ENCODE measurements at regions not wholly inside any gene's neighbourhood (a gene's known extent, or its start where the extent isn't known, plus 50 kb on each side); places are given as distances from the start of the nearest gene placed in this dataset.

DNA sequence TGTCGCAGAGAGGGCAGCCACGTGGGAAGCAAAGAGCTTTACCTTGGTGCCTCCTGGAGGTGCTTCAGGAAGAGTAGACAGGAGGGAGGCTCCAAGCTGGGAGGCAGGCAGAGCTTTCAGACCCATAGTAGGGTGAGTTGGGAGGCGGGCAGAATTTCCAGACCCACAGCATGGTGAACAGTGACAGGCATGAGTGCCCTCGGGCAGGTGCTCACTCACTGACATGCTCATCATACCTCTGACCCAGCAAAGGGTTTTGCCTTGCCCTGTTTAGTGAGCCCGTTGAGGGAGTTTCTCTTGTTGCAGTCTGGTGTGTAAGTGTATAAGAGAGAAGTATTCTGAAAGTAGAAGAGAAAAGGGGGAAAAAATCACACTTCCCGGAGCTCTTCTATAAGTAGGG lies 86.4 kb upstream of the NTM start:
- no peaks in the 10 kb centered on the region for H3K27me3 ChIP-seq (ENCODE audit: control insufficient read depth, insufficient read depth, low read length)
- H3K4me1 ChIP-seq (ENCODE audit: control insufficient read depth, insufficient read depth, low read length): no peaks in the 10 kb centered on the region; the same call in 1 of the 2 replicates
- no peaks in the 10 kb centered on the region; the same call in 1 of the 2 replicates for H3K9me3 ChIP-seq (ENCODE audit: control insufficient read depth, insufficient read depth, low read length)
- H3K36me3 ChIP-seq (ENCODE audit: control insufficient read depth, insufficient read depth, low read length): peaks cover 4% of the 10 kb centered on the region
- no CpG with 5 or more reads among the region's 6 CpGs for WGBS (ENCODE audit: insufficient coverage, insufficient read length)
- DNase-seq (ENCODE audit: low read depth, low spot score): no peak
- no peak overlapping the region for H3K4me3 ChIP-seq (ENCODE audit: low read length)
- no peak overlapping the region for H3K27ac ChIP-seq (ENCODE audit: low read length)

DNA sequence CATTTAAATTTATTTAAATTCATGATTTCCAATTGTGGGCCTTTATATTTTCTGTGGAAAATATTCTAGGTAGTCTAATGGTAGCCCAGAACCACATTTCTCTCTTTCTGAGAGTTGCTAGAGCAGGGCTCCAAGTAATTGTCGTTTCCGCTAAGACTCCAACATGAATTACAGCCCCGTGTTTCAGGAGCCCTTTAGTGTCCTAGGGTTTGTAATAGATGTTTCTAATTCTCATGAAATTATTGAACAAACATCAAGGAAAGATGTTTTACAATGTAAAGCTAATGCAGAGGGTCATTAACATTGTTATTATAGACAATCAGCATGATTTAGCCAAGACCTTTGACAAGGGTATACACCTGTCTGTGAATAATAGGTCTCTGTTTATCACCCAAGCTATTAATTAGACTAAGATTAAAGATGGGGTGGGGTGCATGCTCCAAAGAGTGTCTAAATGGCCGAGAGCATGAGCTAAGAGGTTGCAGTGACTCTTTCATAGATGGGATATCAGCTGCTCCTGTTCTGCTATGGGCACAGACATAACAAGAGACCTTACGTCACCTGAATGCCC lies 81.8 kb upstream of the NTM start:
- Histone ChIP-seq H3K27me3 (ENCODE audit: control insufficient read depth, insufficient read depth, low read length) (no peaks in the 10 kb centered on the region), H3K27ac (ENCODE audit: low read length) (no peak overlapping the region), H3K9me3 (ENCODE audit: control insufficient read depth, insufficient read depth, low read length) (no peaks in the 10 kb centered on the region), H3K36me3 (ENCODE audit: control insufficient read depth, insufficient read depth, low read length) (no peaks in the 10 kb centered on the region), H3K4me1 (ENCODE audit: control insufficient read depth, insufficient read depth, low read length) (peaks cover 5% of the 10 kb centered on the region; the same call in 1 of the 2 replicates), H3K4me3 (ENCODE audit: low read length) (no peak overlapping the region)
- DNase-seq (ENCODE audit: low read depth, low spot score): no peak
- WGBS (ENCODE audit: insufficient coverage, insufficient read length): no CpG with 5 or more reads among the region's 5 CpGs

DNA sequence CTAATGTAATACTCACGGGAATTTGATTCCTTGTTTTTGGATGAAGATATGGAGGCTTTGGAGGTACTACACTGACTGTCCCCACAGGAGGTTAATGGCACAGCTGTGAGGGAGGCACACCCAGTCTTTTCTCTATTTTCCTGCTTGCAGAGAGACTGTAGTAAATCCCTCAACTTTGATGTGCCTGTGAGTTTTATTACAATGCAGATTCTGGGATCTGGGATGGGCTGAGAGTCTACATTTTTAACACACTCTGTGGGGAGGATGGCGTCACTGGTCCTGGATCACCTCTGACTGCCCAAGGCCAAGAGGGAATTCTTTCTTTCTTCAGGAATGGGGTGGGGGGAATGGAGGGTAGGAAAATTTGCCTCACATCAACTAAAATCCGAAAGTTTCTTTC lies 80.2 kb upstream of the NTM start:
- H3K9me3 ChIP-seq (ENCODE audit: control insufficient read depth, insufficient read depth, low read length): no peaks in the 10 kb centered on the region
- H3K36me3 ChIP-seq (ENCODE audit: control insufficient read depth, insufficient read depth, low read length): no peaks in the 10 kb centered on the region
- peaks cover 5% of the 10 kb centered on the region; the same call in 1 of the 2 replicates for H3K4me1 ChIP-seq (ENCODE audit: control insufficient read depth, insufficient read depth, low read length)
- no peak overlapping the region for H3K27ac ChIP-seq (ENCODE audit: low read length)
- DNase-seq (ENCODE audit: low read depth, low spot score): no peak
- WGBS (ENCODE audit: insufficient coverage, insufficient read length): no CpG with 5 or more reads among the region's 3 CpGs
- no peaks in the 10 kb centered on the region for H3K27me3 ChIP-seq (ENCODE audit: control insufficient read depth, insufficient read depth, low read length)
- H3K4me3 ChIP-seq (ENCODE audit: low read length): no peak overlapping the region

DNA sequence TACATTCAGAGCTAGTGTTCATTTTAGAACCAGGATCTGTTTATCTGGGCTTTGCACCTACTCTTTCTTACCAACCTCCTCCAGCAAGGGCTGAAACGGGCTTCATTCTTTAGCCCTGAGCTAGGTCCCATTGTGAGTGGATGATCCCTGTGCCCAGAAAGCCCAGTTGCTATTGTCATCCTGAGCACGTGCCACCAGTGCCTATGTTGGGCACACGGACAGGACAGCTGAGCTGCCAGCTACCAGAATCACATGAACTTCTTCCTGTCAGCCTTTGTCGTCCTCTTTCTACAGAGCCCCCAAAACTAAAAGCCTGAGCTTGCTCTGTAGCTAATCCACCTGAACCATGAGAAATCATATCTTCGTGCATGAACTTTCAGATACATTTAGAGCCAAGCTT lies 74.4 kb upstream of the NTM start:
- Histone ChIP-seq H3K27me3 (ENCODE audit: control insufficient read depth, insufficient read depth, low read length) (no peaks in the 10 kb centered on the region), H3K9me3 (ENCODE audit: control insufficient read depth, insufficient read depth, low read length) (no peaks in the 10 kb centered on the region), H3K36me3 (ENCODE audit: control insufficient read depth, insufficient read depth, low read length) (no peaks in the 10 kb centered on the region), H3K27ac (ENCODE audit: low read length) (no peak overlapping the region), H3K4me1 (ENCODE audit: control insufficient read depth, insufficient read depth, low read length) (no peaks in the 10 kb centered on the region), H3K4me3 (ENCODE audit: low read length) (no peak overlapping the region)
- DNase-seq (ENCODE audit: low read depth, low spot score): no peak
- WGBS (ENCODE audit: insufficient coverage, insufficient read length): no CpG with 5 or more reads among the region's 5 CpGs

DNA sequence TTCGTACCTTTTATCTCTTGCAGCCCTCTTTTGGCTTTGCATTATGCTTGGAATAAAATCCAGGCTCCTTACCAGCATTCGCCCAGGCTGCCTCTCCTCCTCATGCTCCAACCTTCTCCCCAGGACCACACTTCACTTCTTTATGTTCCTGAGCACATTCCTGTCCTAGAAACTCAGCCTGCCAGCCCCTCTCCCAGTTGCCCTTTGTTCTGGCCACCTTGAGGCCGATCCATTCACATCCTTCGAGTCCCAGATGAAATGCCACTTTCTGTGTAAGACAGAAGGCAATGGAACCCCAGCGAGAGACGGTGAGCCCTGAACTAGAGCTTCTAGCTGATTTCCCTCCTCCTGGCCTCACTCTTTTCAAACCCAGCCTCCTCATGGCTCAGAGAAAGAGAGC lies 73.0 kb upstream of the NTM start:
- no peaks in the 10 kb centered on the region for H3K4me1 ChIP-seq (ENCODE audit: control insufficient read depth, insufficient read depth, low read length)
- H3K9me3 ChIP-seq (ENCODE audit: control insufficient read depth, insufficient read depth, low read length): no peaks in the 10 kb centered on the region
- no CpG with 5 or more reads among the region's 6 CpGs for WGBS (ENCODE audit: insufficient coverage, insufficient read length)
- H3K27me3 ChIP-seq (ENCODE audit: control insufficient read depth, insufficient read depth, low read length): no peaks in the 10 kb centered on the region
- H3K27ac ChIP-seq (ENCODE audit: low read length): no peak overlapping the region
- H3K36me3 ChIP-seq (ENCODE audit: control insufficient read depth, insufficient read depth, low read length): no peaks in the 10 kb centered on the region
- no peak overlapping the region for H3K4me3 ChIP-seq (ENCODE audit: low read length)
- no peak for DNase-seq (ENCODE audit: low read depth, low spot score)

DNA sequence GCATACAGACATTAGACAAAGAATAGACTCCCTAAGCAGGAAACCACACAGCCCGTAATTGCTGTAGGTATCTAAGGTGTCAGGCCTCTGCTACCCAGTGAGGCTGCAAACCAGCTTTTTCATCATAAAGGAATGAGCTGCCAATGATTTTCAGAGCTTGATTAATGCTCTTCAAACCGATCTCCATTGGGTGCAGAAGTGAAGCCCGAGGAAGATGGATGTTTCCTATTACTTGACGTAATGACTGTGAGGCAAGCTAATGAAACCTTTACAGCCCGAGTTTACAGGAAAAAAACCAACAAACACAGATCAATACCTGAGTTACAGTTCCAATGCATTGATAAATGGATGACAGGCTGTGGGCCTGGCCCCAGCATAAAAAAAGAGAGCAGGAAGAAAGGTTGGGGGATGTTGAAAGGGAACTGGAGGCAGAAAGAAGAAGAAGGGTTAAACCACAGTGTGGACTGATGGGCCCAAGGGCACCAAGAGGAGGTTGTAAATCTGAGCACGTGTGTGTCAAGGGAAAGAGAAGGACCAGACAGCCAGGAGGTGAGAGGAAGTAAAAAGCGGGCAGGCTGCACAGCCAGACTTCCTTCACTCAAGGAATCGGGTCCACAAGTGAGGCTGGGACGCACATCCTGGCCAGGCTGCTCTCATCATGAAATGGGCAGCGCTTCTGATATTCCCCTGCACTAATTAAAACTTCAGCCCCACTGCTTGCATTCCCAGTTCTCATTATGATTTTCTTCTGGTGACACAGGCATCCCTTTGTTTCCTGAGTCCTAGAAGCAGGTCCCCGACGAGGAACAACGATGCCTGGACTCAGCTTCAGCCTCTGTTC lies 70.6 kb upstream of the NTM start:
- Histone ChIP-seq H3K4me3 (ENCODE audit: low read length) (no peak overlapping the region), H3K36me3 (ENCODE audit: control insufficient read depth, insufficient read depth, low read length) (no peaks in the 10 kb centered on the region), H3K27ac (ENCODE audit: low read length) (no peak overlapping the region), H3K9me3 (ENCODE audit: control insufficient read depth, insufficient read depth, low read length) (no peaks in the 10 kb centered on the region), H3K4me1 (ENCODE audit: control insufficient read depth, insufficient read depth, low read length) (no peaks in the 10 kb centered on the region; the same call in 1 of the 2 replicates), H3K27me3 (ENCODE audit: control insufficient read depth, insufficient read depth, low read length) (no peaks in the 10 kb centered on the region)
- WGBS (ENCODE audit: insufficient coverage, insufficient read length): no CpG with 5 or more reads among the region's 13 CpGs
- DNase-seq (ENCODE audit: low read depth, low spot score): no peak

DNA sequence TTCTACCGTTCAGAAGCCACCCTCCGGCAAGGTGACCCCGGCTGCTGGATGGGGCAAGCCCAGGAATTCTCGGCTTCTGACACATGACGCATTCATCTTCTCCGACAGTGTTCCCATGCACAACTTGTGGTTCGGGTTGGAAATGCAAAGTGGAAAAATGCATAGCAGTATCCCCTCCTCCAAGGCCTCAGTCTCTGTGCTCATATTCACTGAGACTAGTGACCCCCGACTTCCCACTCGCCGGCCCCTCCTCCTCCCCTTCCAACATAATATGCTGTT lies 70.0 kb upstream of the NTM start:
- no peak overlapping the region for H3K27ac ChIP-seq (ENCODE audit: low read length)
- no peaks in the 10 kb centered on the region for H3K27me3 ChIP-seq (ENCODE audit: control insufficient read depth, insufficient read depth, low read length)
- H3K9me3 ChIP-seq (ENCODE audit: control insufficient read depth, insufficient read depth, low read length): no peaks in the 10 kb centered on the region
- H3K4me1 ChIP-seq (ENCODE audit: control insufficient read depth, insufficient read depth, low read length): no peaks in the 10 kb centered on the region; the same call in 1 of the 2 replicates
- no peak overlapping the region for H3K4me3 ChIP-seq (ENCODE audit: low read length)
- no peaks in the 10 kb centered on the region for H3K36me3 ChIP-seq (ENCODE audit: control insufficient read depth, insufficient read depth, low read length)
- DNase-seq (ENCODE audit: low read depth, low spot score): no peak
- WGBS (ENCODE audit: insufficient coverage, insufficient read length): no CpG with 5 or more reads among the region's 10 CpGs

DNA sequence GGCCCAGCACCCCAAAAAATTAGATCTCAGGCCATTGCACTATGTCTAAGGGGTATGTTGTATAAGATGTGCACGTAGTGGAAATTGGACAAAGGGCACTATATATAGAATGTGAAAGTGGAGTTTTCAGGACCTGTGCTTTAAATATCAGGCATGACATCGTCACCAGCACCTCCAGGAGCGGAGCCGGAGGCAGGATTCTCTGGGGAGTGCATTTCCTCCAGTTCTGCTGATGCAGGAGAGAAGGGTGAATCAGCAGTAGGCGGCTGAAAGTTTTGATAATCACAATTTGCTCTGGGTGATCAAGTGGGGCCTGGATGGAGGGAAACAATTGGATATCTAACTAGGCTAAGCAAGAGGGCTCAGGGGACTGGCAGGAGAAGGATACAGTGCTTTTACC lies 69.1 kb upstream of the NTM start:
- H3K4me1 ChIP-seq (ENCODE audit: control insufficient read depth, insufficient read depth, low read length): no peaks in the 10 kb centered on the region; the same call in 1 of the 2 replicates
- H3K4me3 ChIP-seq (ENCODE audit: low read length): no peak overlapping the region
- no peaks in the 10 kb centered on the region for H3K36me3 ChIP-seq (ENCODE audit: control insufficient read depth, insufficient read depth, low read length)
- no peak overlapping the region for H3K27ac ChIP-seq (ENCODE audit: low read length)
- no peaks in the 10 kb centered on the region for H3K27me3 ChIP-seq (ENCODE audit: control insufficient read depth, insufficient read depth, low read length)
- WGBS (ENCODE audit: insufficient coverage, insufficient read length): no CpG with 5 or more reads among the region's 5 CpGs
- DNase-seq (ENCODE audit: low read depth, low spot score): no peak
- no peaks in the 10 kb centered on the region for H3K9me3 ChIP-seq (ENCODE audit: control insufficient read depth, insufficient read depth, low read length)

DNA sequence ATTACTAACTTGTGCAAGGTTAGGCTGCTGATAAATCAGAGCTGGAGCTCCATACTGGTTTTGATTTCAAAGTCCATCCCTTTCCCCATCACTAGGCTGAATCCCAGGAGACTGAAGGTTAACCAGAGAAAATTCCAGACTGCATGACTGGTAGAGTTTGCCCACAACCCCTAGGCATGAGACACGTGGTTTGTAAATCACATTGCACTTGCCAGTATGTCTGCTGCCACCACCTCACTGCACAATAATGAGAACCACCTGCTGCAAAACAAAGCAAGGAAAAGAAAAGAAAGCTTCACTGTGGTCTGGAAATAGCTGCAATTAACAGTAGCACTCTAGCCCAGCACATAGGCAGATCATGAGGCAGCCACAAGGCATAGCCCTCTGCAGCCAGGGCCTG lies 67.6 kb upstream of the NTM start:
- no peak for DNase-seq (ENCODE audit: low read depth, low spot score)
- Histone ChIP-seq H3K4me1 (ENCODE audit: control insufficient read depth, insufficient read depth, low read length) (no peaks in the 10 kb centered on the region; the same call in 1 of the 2 replicates), H3K9me3 (ENCODE audit: control insufficient read depth, insufficient read depth, low read length) (no peaks in the 10 kb centered on the region)

DNA sequence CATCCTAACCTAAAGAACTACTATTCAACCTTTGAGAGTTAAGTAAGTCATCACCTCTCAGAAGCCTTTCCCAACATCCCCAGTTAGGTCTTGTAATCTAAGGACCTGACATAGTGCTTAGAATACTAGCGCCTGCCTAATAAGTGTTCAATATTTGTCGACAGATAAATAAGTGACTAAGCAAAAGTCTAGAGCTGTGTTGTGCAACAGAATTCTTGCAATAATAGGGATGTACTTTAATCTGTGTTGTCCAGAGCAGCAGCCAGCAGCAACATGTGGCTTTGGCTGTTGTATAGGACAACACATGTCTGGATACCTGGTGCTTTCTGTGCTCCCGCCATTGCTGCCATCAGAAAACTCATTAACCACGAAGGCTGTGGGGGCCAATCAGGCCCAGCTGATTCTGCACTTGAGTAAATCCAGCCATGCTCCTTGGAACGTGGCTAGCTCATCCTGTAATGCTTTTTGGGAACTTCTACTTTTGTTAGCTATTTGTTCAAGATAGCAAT lies 66.8 kb upstream of the NTM start:
- DNase-seq (ENCODE audit: low read depth, low spot score): no peak
- H3K27ac ChIP-seq (ENCODE audit: low read length): no peak overlapping the region
- H3K36me3 ChIP-seq (ENCODE audit: control insufficient read depth, insufficient read depth, low read length): no peaks in the 10 kb centered on the region
- no peaks in the 10 kb centered on the region for H3K27me3 ChIP-seq (ENCODE audit: control insufficient read depth, insufficient read depth, low read length)
- no CpG with 5 or more reads among the region's 5 CpGs for WGBS (ENCODE audit: insufficient coverage, insufficient read length)
- H3K4me3 ChIP-seq (ENCODE audit: low read length): no peak overlapping the region
- no peaks in the 10 kb centered on the region; the same call in 1 of the 2 replicates for H3K4me1 ChIP-seq (ENCODE audit: control insufficient read depth, insufficient read depth, low read length)
- H3K9me3 ChIP-seq (ENCODE audit: control insufficient read depth, insufficient read depth, low read length): no peaks in the 10 kb centered on the region

More for the DNA sequence above, 67.6 kb upstream of the NTM start:
- H3K4me3 ChIP-seq (ENCODE audit: low read length): no peak overlapping the region
- no peaks in the 10 kb centered on the region for H3K36me3 ChIP-seq (ENCODE audit: control insufficient read depth, insufficient read depth, low read length)
- H3K27ac ChIP-seq (ENCODE audit: low read length): no peak overlapping the region
- H3K27me3 ChIP-seq (ENCODE audit: control insufficient read depth, insufficient read depth, low read length): no peaks in the 10 kb centered on the region
- no CpG with 5 or more reads among the region's 1 CpG for WGBS (ENCODE audit: insufficient coverage, insufficient read length)
